H1 (cell line): ENCODE measurements at regions not wholly inside any gene's neighbourhood (a gene's known extent, or its start where the extent isn't known, plus 50 kb on each side); places are given as distances from the start of the nearest gene placed in this dataset.

Experiments
- CTCF ChIA-PET: fragments of 300-600 bp; sonication (Branson Sonifier 250); formaldehyde crosslinking; loops from one replicate; lab custom pipeline; 2021; ENCODE audit not compliant: partially characterized antibody; lab: Charles Lee
- POLR2A ChIA-PET: fragments of 300-600 bp; sonication (Branson Sonifier 250); formaldehyde crosslinking; loops from one replicate; lab custom pipeline; 2021; ENCODE audit warnings: inconsistent platforms; ENCODE audit not compliant: partially characterized antibody; lab: Charles Lee
- DNase-seq, 2 experiments: peaks; one replicate each; pipeline versions ENCODE4 v3.0.0 to v3.0.0-alpha.2; 2010 to 2022; ENCODE audit warnings: low spot score in 2 of 2, low read depth in 1 of 2, mixed read lengths in 1 of 2
- FAIRE-seq: peaks from 2 replicates; lab custom pipeline; 2011; peaks lifted over from hg19 to GRCh38; lab: Jason Lieb, UNC
- H2AFZ ChIP-seq: 2 replicates; pipeline ENCODE4 v1.8.1; 2012; ENCODE audit warnings: low read length, inconsistent platforms
- H2AK5ac ChIP-seq: 2 replicates; pipeline ENCODE4 v1.6.1; 2013; ENCODE audit warnings: low read depth, low read length
- H2BK120ac ChIP-seq: replicated peaks from 2 replicates; pipeline ENCODE3; 2013; ENCODE audit warnings: low read depth, low read length, inconsistent platforms
- H2BK12ac ChIP-seq: 2 replicates; pipeline ENCODE4 v1.6.1; 2013; ENCODE audit warnings: low read depth, low read length
- H2BK15ac ChIP-seq: 2 replicates; pipeline ENCODE4 v1.6.1; 2013; ENCODE audit warnings: low read length
- H2BK20ac ChIP-seq: 2 replicates; pipeline ENCODE4 v1.6.1; 2013; ENCODE audit warnings: low read length
- H2BK5ac ChIP-seq: 2 replicates; pipeline ENCODE4 v1.6.1; 2013; ENCODE audit warnings: low read depth, low read length
- H3K14ac ChIP-seq: 2 replicates; pipeline ENCODE4 v1.6.1; 2013; ENCODE audit warnings: inconsistent platforms; ENCODE audit not compliant: insufficient read length
- H3K18ac ChIP-seq: 2 replicates; pipeline ENCODE4 v1.6.1; 2013; ENCODE audit warnings: low read length; ENCODE audit errors: extremely low read depth
- H3K23ac ChIP-seq: 2 replicates; pipeline ENCODE4 v1.6.1; 2013; ENCODE audit warnings: inconsistent platforms; ENCODE audit not compliant: insufficient read length
- H3K23me2 ChIP-seq: 2 replicates; pipeline ENCODE4 v1.6.1; 2013; ENCODE audit warnings: low read depth, low read length
- H3K27ac ChIP-seq: 2 replicates; pipeline ENCODE4 v1.6.1; 2011; ENCODE audit warnings: low read depth, low read length, inconsistent platforms
- H3K27me3 ChIP-seq, 4 experiments: replicated peaks in 1 of 4; 1 replicate in 1 of 4; 2 replicates in 3 of 4; pipeline versions ENCODE4 v1.6.1 to v1.8.1; 2011 to 2013; ENCODE audit warnings: low read length in 3 of 4, mild to moderate bottlenecking in 3 of 4, inconsistent platforms in 2 of 4, mixed read lengths in 2 of 4, moderate library complexity in 1 of 4; ENCODE audit not compliant: control insufficient read depth in 3 of 4, insufficient read depth in 3 of 4; ENCODE audit errors: extremely low read depth in 1 of 4
- H3K36me3 ChIP-seq, 4 experiments: 2 replicates each; pipeline versions ENCODE4 v1.6.1 to v1.8.1; 2011 to 2013; ENCODE audit warnings: mild to moderate bottlenecking in 4 of 4, low read length in 3 of 4, moderate library complexity in 2 of 4, control low read depth in 1 of 4, inconsistent platforms in 1 of 4; ENCODE audit not compliant: insufficient read depth in 4 of 4, control insufficient read depth in 2 of 4
- H3K4ac ChIP-seq: replicated peaks from 2 replicates; pipeline ENCODE3; 2013; ENCODE audit warnings: low read length, low read depth, mixed read lengths, inconsistent platforms; ENCODE audit not compliant: insufficient read length
- H3K4me1 ChIP-seq, 4 experiments: replicated peaks in 1 of 4; 1 replicate in 1 of 4; 2 replicates in 3 of 4; pipeline versions ENCODE4 v1.6.1 to v1.8.1; 2011 to 2013; ENCODE audit warnings: low read length in 3 of 4, inconsistent platforms in 2 of 4, mixed read lengths in 1 of 4; ENCODE audit not compliant: insufficient read depth in 4 of 4, control insufficient read depth in 3 of 4
- H3K4me2 ChIP-seq, 2 experiments: 2 replicates each; pipeline versions ENCODE4 v1.6.1 to v1.8.1; 2011 to 2013; ENCODE audit warnings: low read depth in 2 of 2, low read length in 2 of 2, control low read depth in 1 of 2, inconsistent platforms in 1 of 2, mild to moderate bottlenecking in 1 of 2; ENCODE audit not compliant: insufficient read depth in 1 of 2
- H3K4me3 ChIP-seq, 4 experiments: fragments of 200-600, 300-600 bp in 1 of 4; sonication (generic), shearing (Covaris generic), sonication (Bioruptor Twin) in 1 of 4; 2 replicates each; pipeline versions ENCODE4 v1.5.1 to v1.8.1; 2011 to 2016; ENCODE audit warnings: low read length in 4 of 4, low read depth in 3 of 4, control low read depth in 2 of 4, inconsistent platforms in 2 of 4, mild to moderate bottlenecking in 2 of 4, mixed read lengths in 1 of 4, moderate library complexity in 1 of 4; ENCODE audit not compliant: insufficient read depth in 2 of 4; ENCODE audit errors: extremely low read depth in 1 of 4
- H3K56ac ChIP-seq: replicated peaks from 2 replicates; pipeline ENCODE3; 2013; ENCODE audit warnings: low read depth, mild to moderate bottlenecking, mixed read lengths, low read length, inconsistent platforms; ENCODE audit not compliant: insufficient read length
- H3K79me1 ChIP-seq: 2 replicates; pipeline ENCODE4 v1.6.1; 2013; ENCODE audit warnings: low read depth, low read length, control low read depth
- H3K79me2 ChIP-seq, 2 experiments: 2 replicates each; pipeline versions ENCODE4 v1.6.1 to v1.8.1; 2012 to 2013; ENCODE audit warnings: low read length in 2 of 2, mild to moderate bottlenecking in 2 of 2, inconsistent platforms in 1 of 2; ENCODE audit not compliant: insufficient read depth in 2 of 2, control insufficient read depth in 1 of 2
- H3K9ac ChIP-seq, 4 experiments: replicated peaks in 1 of 4; 1 replicate in 1 of 4; 2 replicates in 3 of 4; pipeline versions ENCODE4 v1.6.1 to v1.8.1; 2011 to 2013; ENCODE audit warnings: low read depth in 3 of 4, low read length in 3 of 4, control low read depth in 2 of 4, mild to moderate bottlenecking in 2 of 4, moderate library complexity in 2 of 4, inconsistent platforms in 1 of 4; ENCODE audit errors: extremely low read depth in 1 of 4
- H3K9me3 ChIP-seq, 2 experiments: 2 replicates each; pipeline versions ENCODE4 v1.6.1 to v1.8.1; 2012 to 2013; ENCODE audit warnings: mild to moderate bottlenecking in 2 of 2, moderate library complexity in 2 of 2, control low read depth in 1 of 2, inconsistent platforms in 1 of 2, low read depth in 1 of 2, low read length in 1 of 2, mixed read lengths in 1 of 2; ENCODE audit not compliant: insufficient read depth in 2 of 2
- H4K20me1 ChIP-seq, 2 experiments: replicated peaks in 1 of 2; 2 replicates each; pipeline versions ENCODE3 to v1.8.1; 2011 to 2013; ENCODE audit warnings: inconsistent platforms in 2 of 2, low read length in 2 of 2, mild to moderate bottlenecking in 1 of 2; ENCODE audit not compliant: insufficient read depth in 2 of 2, control insufficient read depth in 1 of 2
- H4K5ac ChIP-seq: 2 replicates; pipeline ENCODE4 v1.6.1; 2013; ENCODE audit warnings: low read length, low read depth, mixed read lengths, inconsistent platforms; ENCODE audit not compliant: insufficient read length
- H4K8ac ChIP-seq: 2 replicates; pipeline ENCODE4 v1.8.0; 2013; ENCODE audit warnings: mild to moderate bottlenecking, moderate library complexity, low read length, inconsistent platforms; ENCODE audit not compliant: insufficient read depth; ENCODE audit errors: extremely low read depth
- H4K91ac ChIP-seq: replicated peaks from 2 replicates; pipeline ENCODE3; 2013; ENCODE audit warnings: low read length, mixed read lengths, inconsistent platforms; ENCODE audit not compliant: insufficient read length
- CHD2 ChIP-seq: IDR thresholded peaks from 2 replicates; pipeline ENCODE4 v1.6.1; 2012; ENCODE audit warnings: low read length, improper control_type of control experiment
- EGR1 ChIP-seq: IDR thresholded peaks from 2 replicates; pipeline ENCODE4 v1.6.1; 2011; ENCODE audit warnings: low read depth, low read length, borderline replicate concordance
- POLR2A ChIP-seq, 2 experiments: IDR thresholded peaks; 1 replicate in 1 of 2; 2 replicates in 1 of 2; pipeline ENCODE4 v1.6.1; 2011; ENCODE audit warnings: low read depth in 2 of 2, low read length in 2 of 2, mild to moderate bottlenecking in 2 of 2; ENCODE audit errors: control extremely low read depth in 1 of 2
- SAP30 ChIP-seq: fragments of 300-600 bp; sonication (generic); IDR thresholded peaks from 2 replicates; pipeline ENCODE4 v1.7.1; 2012; ENCODE audit warnings: low read length, moderate library complexity, mild to moderate bottlenecking, inconsistent platforms; ENCODE audit not compliant: insufficient read depth, insufficient replicate concordance
- TAF7 ChIP-seq: optimal IDR thresholded peaks from 2 replicates; pipeline ENCODE3; 2011; ENCODE audit warnings: low read depth, mild to moderate bottlenecking, inconsistent platforms, low read length, moderate library complexity, borderline replicate concordance
- WGBS, 2 experiments: shearing (Covaris generic) in 1 of 2; methylation state at CpG; one replicate each; pipeline versions ENCODE4 v1.1.6 to v1.1.7; 2013 to 2015; ENCODE audit warnings: low lambda C conversion rate in 2 of 2, mixed read lengths in 2 of 2, inconsistent platforms in 1 of 2, low coverage in 1 of 2, missing lambda C conversion rate in 1 of 2; ENCODE audit not compliant: insufficient replicate concordance in 2 of 2, insufficient coverage in 1 of 2, insufficient read length in 1 of 2; ENCODE audit errors: extremely low coverage in 1 of 2, missing lambda C conversion rate in 1 of 2; 5-methylcytosine and 5-hydroxymethylcytosine counted together

GRCh38 chr22:34934261-34934660 lies 131.7 kb upstream of the ISX start:
- Histone ChIP-seq H2AFZ (no peak overlapping the region), H3K27ac (no peak overlapping the region), H3K4me3 (no peak overlapping the region), H4K91ac (no peak overlapping the region), H4K8ac (no peak overlapping the region), H3K23ac (no peak overlapping the region), H3K23me2 (no peaks in the 10 kb centered on the region), H4K5ac (no peak overlapping the region), H3K18ac (no peak overlapping the region), H3K79me1 (no peaks in the 10 kb centered on the region), H3K36me3 (no peaks in the 10 kb centered on the region), H3K9me3 (no peaks in the 10 kb centered on the region), H2AK5ac (no peak overlapping the region), H2BK5ac (no peak overlapping the region), H2BK20ac (no peak overlapping the region), H4K20me1 (no peaks in the 10 kb centered on the region), H2BK120ac (no peak overlapping the region), H3K4ac (no peak overlapping the region), H2BK12ac (no peak overlapping the region), H3K4me2 (no peak overlapping the region), H3K27me3 (no peaks in the 10 kb centered on the region; a peak in 1 of 7 replicates), H3K14ac (no peak overlapping the region), H3K56ac (no peak overlapping the region), H3K9ac (no peak overlapping the region), H3K79me2 (no peaks in the 10 kb centered on the region), H2BK15ac (no peak overlapping the region), H3K4me1 (no peaks in the 10 kb centered on the region; a peak in 1 of 7 replicates)
- 82% methylated on average over 5 of the region's 5 CpGs; no CpG with 5 or more reads in 1 of the 2 experiments for WGBS, 2 experiments
- ChIA-PET CTCF (interaction anchor here (1.2 to 2.3 kb wide), 5 partner anchors 9 to 107 kb away, joined by 3 to 12 read pairs (median 6); no protein-coding TSS in a partner anchor), POLR2A (no interaction called here)
- DNase-seq = no peak
- no peak for FAIRE-seq
- no peak for TF ChIP-seq CHD2
- TF ChIP-seq SAP30 = no peak
- no peak for TF ChIP-seq EGR1
- TF ChIP-seq POLR2A (IDR thresholded peaks at IDR 0.05; ENCODE audit: control extremely low read depth in 1 of 2, low read depth in 2 of 2, low read length in 2 of 2) = no peak
- no peak for TF ChIP-seq TAF7
